Upper lobe of left lung (tissue), 6 donors: ENCODE measurements at regions not wholly inside any gene's neighbourhood (a gene's known extent, or its start where the extent isn't known, plus 50 kb on each side); places are given as distances from the start of the nearest gene placed in this dataset.

Source experiments
- ATAC-seq, 2 donors: fragments of 200-7000 bp; cut with Tn5 transposase; one replicate each; pipeline ENCODE4 v1.9.1; 2022; ENCODE audit warnings: mild to moderate bottlenecking in 2 of 2, moderate library complexity in 2 of 2; ENCODE audit not compliant: low FRiP score in 2 of 2
- DNase-seq, 2 donors: peaks; one replicate each; pipeline ENCODE4 v3.0.0-alpha.2; 2019 to 2020
- H3K27ac ChIP-seq, 4 donors: fragments of 200-600 bp; sonication (generic); one replicate each; pipeline ENCODE4 v1.5.1; 2016 to 2019
- H3K27me3 ChIP-seq, 4 donors: fragments of 200-600 bp; sonication (generic); one replicate each; pipeline ENCODE4 v1.5.1; 2017 to 2019
- H3K36me3 ChIP-seq, 4 donors: fragments of 200-600 bp; sonication (generic); one replicate each; pipeline ENCODE4 v1.5.1; 2016 to 2019
- H3K4me1 ChIP-seq, 4 donors: fragments of 200-600 bp; sonication (generic); one replicate each; pipeline ENCODE4 v1.5.1; 2018 to 2019
- H3K4me3 ChIP-seq, 4 donors: fragments of 200-600 bp; sonication (generic); one replicate each; pipeline ENCODE4 v1.5.1; 2017 to 2019; ENCODE audit warnings: mild to moderate bottlenecking in 2 of 4, moderate library complexity in 1 of 4
- H3K9me3 ChIP-seq, 4 donors: fragments of 200-600 bp; sonication (generic); one replicate each; pipeline ENCODE4 v1.5.1; 2018 to 2019
- CTCF ChIP-seq, 6 experiments: fragments of 450-650 bp in 4 of 6; fragments of 200-600 bp in 2 of 6; sonication (generic) in 2 of 6; IDR thresholded peaks; one replicate each; pipeline ENCODE4 v1.5.1; 2016 to 2019; ENCODE audit warnings: antibody characterized with exemption in 6 of 6
- EP300 ChIP-seq, 4 donors: sonication (generic); formaldehyde crosslinking; IDR thresholded peaks; one replicate each; pipeline ENCODE4 v1.5.1; 2017; ENCODE audit warnings: antibody characterized with exemption in 4 of 4, control low read depth in 2 of 4
- POLR2A ChIP-seq, 4 donors: fragments of 450-650 bp; IDR thresholded peaks; one replicate each; pipeline ENCODE4 v1.5.1; 2016 to 2017; ENCODE audit warnings: antibody characterized with exemption in 4 of 4, mild to moderate bottlenecking in 2 of 4
- POLR2AphosphoS5 ChIP-seq, 2 donors: sonication (generic); formaldehyde crosslinking; IDR thresholded peaks; one replicate each; pipeline ENCODE4 v1.5.1; 2017; ENCODE audit warnings: antibody characterized with exemption in 2 of 2
- WGBS, 2 donors: methylation state at CpG; one replicate each; pipeline ENCODE4 v1.1.5; 2017 to 2018; 5-methylcytosine and 5-hydroxymethylcytosine counted together
- donor health status: DM: no; HTN: no; CAD: no; lungs with moderate emphysema.
- donor health status: DM: no; HTN: yes; CAD: no; lungs with severe emphysema.

DNA sequence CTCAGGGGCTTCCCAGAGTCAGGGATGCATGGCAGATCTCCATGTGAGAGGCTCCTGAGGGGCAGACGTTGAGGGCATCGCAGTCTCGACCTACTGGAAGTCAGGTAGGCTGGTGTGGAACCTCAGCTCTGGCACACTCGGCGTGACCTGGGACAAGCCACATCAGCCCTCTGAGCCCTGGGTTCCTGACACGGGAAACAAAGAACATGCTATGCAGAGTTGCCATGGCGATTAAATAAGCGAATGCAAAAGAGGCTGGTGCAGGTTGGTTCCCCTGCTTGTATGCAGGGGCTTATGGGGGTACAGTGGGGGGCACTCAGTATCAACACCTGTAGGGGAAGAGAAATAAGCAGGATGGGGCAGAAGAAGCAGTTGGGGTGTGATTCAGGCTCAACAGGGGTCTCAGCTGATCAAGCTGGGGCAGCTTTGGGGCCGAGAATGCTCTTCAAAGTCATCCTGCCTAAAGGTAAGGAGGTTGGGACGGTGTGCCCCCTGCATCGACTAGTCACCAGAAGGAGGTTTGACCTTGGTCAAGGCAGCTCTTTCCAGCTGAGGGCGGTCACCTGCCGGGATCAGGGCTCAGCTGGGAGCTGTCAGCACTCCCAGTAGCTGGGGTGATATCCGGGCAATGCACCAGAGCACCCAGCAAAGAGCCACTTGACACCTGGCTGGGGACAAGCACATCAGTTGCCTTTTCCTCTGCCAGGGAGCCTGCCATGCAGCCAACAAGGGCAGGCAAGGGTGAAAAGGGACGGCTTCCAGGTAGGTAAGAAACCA lies 442.7 kb downstream of the MIAT start:
- ATAC-seq (peak in 1 of 2 donors; percentile 35), DNase-seq (no peak)
- Histone ChIP-seq H3K27me3 (no peaks in the 10 kb centered on the region), H3K4me1 (peaks cover 0 to 3% (median 0%) of the 10 kb centered on the region in 4 donors), H3K4me3 (no peak overlapping the region), H3K9me3 (no peaks in the 10 kb centered on the region), H3K27ac (no peak overlapping the region), H3K36me3 (no peaks in the 10 kb centered on the region)
- whole genome bisulfite sequencing, 2 donors = 50 to 57% methylated on average over 7 to 15 of the region's 15 CpGs
- TF ChIP-seq CTCF (IDR thresholded peaks at IDR 0.05) = no peak
- TF ChIP-seq EP300 (IDR thresholded peaks at IDR 0.05) = no peak
- TF ChIP-seq POLR2AphosphoS5 (IDR thresholded peaks at IDR 0.05) = no peak
- TF ChIP-seq POLR2A (IDR thresholded peaks at IDR 0.05) = no peak

DNA sequence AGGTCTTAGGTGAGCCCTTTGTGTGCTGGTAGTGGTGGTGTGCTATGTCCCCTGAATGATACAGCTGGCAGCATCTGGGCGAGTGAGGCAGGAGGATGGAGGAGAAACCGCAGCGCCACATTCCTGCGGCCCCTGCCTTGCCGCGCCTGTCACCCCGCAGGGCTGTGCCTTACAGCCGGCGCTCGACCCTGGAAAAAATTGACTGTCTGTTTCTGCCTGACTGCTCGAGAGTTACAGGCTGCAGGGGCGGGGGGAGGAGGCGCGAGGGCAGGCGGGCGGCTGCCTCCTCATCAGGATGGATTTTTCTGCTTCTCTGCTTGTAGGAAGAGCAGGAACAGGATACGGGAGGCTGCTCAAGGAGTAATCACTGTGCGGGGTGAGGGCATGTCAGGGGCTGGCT lies 443.4 kb downstream of the MIAT start:
- 2 to 6% methylated on average over 17 to 18 of the region's 18 CpGs for WGBS, 2 donors
- no peak overlapping the region for H3K27ac ChIP-seq
- no peaks in the 10 kb centered on the region for H3K36me3 ChIP-seq
- no peaks in the 10 kb centered on the region for H3K9me3 ChIP-seq
- no peaks in the 10 kb centered on the region for H3K27me3 ChIP-seq
- H3K4me1 ChIP-seq = peaks cover 0 to 3% (median 0%) of the 10 kb centered on the region in 4 donors
- no peak overlapping the region for H3K4me3 ChIP-seq
- DNase-seq = peak in 1 of 2 donors; percentile 56
- no peak for ATAC-seq
- TF ChIP-seq POLR2A (IDR thresholded peaks at IDR 0.05) (no peak), POLR2AphosphoS5 (IDR thresholded peaks at IDR 0.05) (no peak), EP300 (IDR thresholded peaks at IDR 0.05) (no peak), CTCF (IDR thresholded peaks at IDR 0.05) (no peak)

- H3K9me3 ChIP-seq = no peaks in the 10 kb centered on the region
- H3K4me1 ChIP-seq = peaks cover 0 to 3% (median 0%) of the 10 kb centered on the region in 4 donors
- 72 to 78% methylated on average over 1 of the region's 1 CpG for WGBS, 2 donors
- no peak for TF ChIP-seq POLR2A (IDR thresholded peaks at IDR 0.05)
- TF ChIP-seq POLR2AphosphoS5 (IDR thresholded peaks at IDR 0.05) = no peak
- no peak for TF ChIP-seq CTCF (IDR thresholded peaks at IDR 0.05)
- no peak for TF ChIP-seq EP300 (IDR thresholded peaks at IDR 0.05)
- ATAC-seq (no peak), DNase-seq (no peak)
- H3K4me3 ChIP-seq = no peak overlapping the region
- H3K36me3 ChIP-seq = no peaks in the 10 kb centered on the region
- no peak overlapping the region for H3K27ac ChIP-seq
- no peaks in the 10 kb centered on the region for H3K27me3 ChIP-seq
These were observed 443.9 kb downstream of the MIAT start for GRCh38 chr22:27101288-27101687.

DNA sequence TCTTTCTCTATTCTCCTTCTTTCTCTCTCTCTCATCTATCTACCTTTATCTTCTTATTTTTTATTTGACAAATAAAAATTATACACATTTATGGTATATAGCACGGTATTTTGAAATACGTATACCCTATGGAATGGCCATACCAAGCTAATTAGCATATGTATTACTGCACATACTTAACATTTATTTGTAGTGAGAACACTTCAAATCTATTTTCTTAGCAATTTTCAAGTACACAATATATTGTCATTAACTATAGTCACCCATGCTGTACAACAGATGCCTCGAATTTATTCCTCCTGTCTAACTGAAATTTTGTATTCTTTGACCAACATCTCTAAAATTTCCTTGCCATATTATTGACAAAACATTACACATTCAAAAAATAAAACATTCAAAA lies 447.1 kb downstream of the MIAT start:
- ATAC-seq (no peak), DNase-seq (no peak)
- Histone ChIP-seq H3K9me3 (no peaks in the 10 kb centered on the region), H3K27me3 (no peaks in the 10 kb centered on the region), H3K4me1 (peaks cover 0 to 3% (median 0%) of the 10 kb centered on the region in 4 donors), H3K36me3 (no peaks in the 10 kb centered on the region), H3K4me3 (no peak overlapping the region), H3K27ac (no peak overlapping the region)
- TF ChIP-seq POLR2AphosphoS5 (IDR thresholded peaks at IDR 0.05) (no peak), CTCF (IDR thresholded peaks at IDR 0.05) (no peak), EP300 (IDR thresholded peaks at IDR 0.05) (no peak), POLR2A (IDR thresholded peaks at IDR 0.05) (no peak)
- 59 to 78% methylated on average over 3 of the region's 3 CpGs for WGBS, 2 donors
